ENCODE measurements at regions not wholly inside any gene's neighbourhood (a gene's known extent, or its start where the extent isn't known, plus 50 kb on each side); places are given as distances from the start of the nearest gene placed in this dataset.

DNA sequence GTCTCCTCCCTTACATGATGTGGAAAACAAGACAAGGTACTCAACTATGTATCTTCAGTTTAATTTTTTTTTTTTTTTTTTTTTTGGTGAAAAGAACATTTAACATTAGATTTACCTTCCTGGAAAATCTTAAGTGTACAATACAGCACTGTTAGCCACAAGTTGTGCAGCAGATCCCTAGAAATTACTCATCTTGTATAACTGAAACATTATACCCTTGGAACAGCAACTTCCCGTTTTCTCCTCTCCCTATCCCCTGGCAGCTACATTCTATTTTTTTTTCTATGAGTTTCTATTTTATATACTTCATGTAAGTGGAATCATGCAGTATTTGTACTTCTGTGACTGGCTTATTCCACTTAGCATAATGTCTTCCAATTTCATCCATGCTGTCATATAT lies 421.9 kb upstream of the FTMT start:
- TF ChIP-seq, protein P1, sequence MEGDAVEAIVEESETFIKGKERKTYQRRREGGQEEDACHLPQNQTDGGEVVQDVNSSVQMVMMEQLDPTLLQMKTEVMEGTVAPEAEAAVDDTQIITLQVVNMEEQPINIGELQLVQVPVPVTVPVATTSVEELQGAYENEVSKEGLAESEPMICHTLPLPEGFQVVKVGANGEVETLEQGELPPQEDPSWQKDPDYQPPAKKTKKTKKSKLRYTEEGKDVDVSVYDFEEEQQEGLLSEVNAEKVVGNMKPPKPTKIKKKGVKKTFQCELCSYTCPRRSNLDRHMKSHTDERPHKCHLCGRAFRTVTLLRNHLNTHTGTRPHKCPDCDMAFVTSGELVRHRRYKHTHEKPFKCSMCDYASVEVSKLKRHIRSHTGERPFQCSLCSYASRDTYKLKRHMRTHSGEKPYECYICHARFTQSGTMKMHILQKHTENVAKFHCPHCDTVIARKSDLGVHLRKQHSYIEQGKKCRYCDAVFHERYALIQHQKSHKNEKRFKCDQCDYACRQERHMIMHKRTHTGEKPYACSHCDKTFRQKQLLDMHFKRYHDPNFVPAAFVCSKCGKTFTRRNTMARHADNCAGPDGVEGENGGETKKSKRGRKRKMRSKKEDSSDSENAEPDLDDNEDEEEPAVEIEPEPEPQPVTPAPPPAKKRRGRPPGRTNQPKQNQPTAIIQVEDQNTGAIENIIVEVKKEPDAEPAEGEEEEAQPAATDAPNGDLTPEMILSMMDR (IDR thresholded peaks at IDR 0.05; ENCODE audit: borderline replicate concordance, extremely low read depth, low read length, poor library complexity, severe bottlenecking), result no peak
- TF ChIP-seq EZH2 (IDR thresholded peaks at IDR 0.05; ENCODE audit: borderline replicate concordance, low read depth, low read length, severe bottlenecking), result no peak
